IPS-20b (cell line): ENCODE measurements at regions not wholly inside any gene's neighbourhood (a gene's known extent, or its start where the extent isn't known, plus 50 kb on each side); places are given as distances from the start of the nearest gene placed in this dataset.
"Not testable (repeated sequence)": the region's sequence is repeated elsewhere in the genome, so short reads cannot be mapped to it uniquely, and the experiment has no call there.

Experiments
- H3K27ac ChIP-seq: one replicate; pipeline ENCODE4 v1.5.1; 2013; ENCODE audit warnings: low read length
- H3K27me3 ChIP-seq: 2 replicates; pipeline ENCODE4 v1.6.1; 2013; ENCODE audit warnings: mild to moderate bottlenecking, low read length, inconsistent platforms; ENCODE audit not compliant: insufficient read depth
- H3K36me3 ChIP-seq: 2 replicates; pipeline ENCODE4 v1.6.1; 2013; ENCODE audit warnings: low read depth, mild to moderate bottlenecking, inconsistent platforms, low read length, moderate library complexity; ENCODE audit not compliant: insufficient read depth
- H3K4me1 ChIP-seq: 2 replicates; pipeline ENCODE4 v1.6.1; 2013; ENCODE audit warnings: mild to moderate bottlenecking, control low read depth, inconsistent platforms, low read length, moderate library complexity; ENCODE audit not compliant: insufficient read depth
- H3K4me3 ChIP-seq: 2 replicates; pipeline ENCODE4 v1.5.1; 2013; ENCODE audit warnings: mild to moderate bottlenecking, low read length, inconsistent platforms
- H3K9ac ChIP-seq: 2 replicates; pipeline ENCODE4 v1.6.1; 2013; ENCODE audit warnings: low read depth, mild to moderate bottlenecking, inconsistent platforms, low read length, moderate library complexity
- H3K9me3 ChIP-seq: 2 replicates; pipeline ENCODE4 v1.6.1; 2013; ENCODE audit warnings: mild to moderate bottlenecking, low read depth, low read length, inconsistent platforms; ENCODE audit not compliant: insufficient read depth

DNA sequence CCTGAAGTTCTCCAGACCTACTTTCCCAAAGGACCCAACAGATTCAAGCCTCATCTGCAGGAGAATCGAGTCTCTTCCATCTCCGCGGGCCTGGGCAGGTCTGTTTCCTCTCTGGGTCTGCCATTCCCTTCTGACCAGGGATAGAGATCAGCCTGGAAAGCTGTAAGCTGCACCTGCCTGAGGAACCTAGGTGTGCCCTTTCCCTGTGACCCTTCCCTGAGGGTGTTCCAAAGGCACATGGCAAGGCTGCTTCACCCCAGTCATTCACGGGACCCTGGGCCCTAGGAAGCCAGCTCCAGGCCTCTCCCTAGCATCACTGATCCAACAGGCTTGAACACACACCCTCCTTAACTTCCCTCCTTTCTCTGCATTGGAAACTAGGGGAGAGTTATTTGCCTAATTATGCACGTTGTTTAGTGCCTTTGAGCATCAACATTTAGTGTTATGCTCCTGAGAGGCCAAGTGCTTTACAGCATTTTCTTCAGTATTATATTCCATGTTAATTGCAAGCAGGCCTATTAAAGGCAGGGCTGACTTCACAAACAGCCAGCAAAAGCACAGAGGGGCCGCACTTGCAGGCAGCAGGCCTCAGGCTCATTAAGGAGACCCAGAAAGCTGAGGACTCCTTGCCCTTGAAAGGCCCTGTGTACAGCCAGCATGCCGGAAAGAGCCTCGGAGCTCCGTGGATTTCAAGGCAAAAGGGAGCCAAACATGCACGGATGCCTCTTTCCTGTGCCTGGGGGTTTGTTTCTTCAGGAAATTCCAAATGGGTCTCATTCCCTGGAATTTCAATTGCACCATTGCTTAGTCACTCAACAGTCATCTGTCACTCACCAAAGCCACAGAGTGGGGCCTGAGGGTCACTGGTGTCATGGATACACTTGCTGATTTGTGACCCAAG lies 91.0 kb upstream of the FAM20C start:
- Histone ChIP-seq H3K27me3 (no peaks in the 10 kb centered on the region), H3K4me3 (no peak overlapping the region), H3K9me3 (peaks cover 6% of the 10 kb centered on the region; the same call in 1 of the 2 replicates), H3K36me3 (no peaks in the 10 kb centered on the region), H3K4me1 (peaks cover 30% of the 10 kb centered on the region), H3K9ac (no peak overlapping the region), H3K27ac (no peak overlapping the region)

DNA sequence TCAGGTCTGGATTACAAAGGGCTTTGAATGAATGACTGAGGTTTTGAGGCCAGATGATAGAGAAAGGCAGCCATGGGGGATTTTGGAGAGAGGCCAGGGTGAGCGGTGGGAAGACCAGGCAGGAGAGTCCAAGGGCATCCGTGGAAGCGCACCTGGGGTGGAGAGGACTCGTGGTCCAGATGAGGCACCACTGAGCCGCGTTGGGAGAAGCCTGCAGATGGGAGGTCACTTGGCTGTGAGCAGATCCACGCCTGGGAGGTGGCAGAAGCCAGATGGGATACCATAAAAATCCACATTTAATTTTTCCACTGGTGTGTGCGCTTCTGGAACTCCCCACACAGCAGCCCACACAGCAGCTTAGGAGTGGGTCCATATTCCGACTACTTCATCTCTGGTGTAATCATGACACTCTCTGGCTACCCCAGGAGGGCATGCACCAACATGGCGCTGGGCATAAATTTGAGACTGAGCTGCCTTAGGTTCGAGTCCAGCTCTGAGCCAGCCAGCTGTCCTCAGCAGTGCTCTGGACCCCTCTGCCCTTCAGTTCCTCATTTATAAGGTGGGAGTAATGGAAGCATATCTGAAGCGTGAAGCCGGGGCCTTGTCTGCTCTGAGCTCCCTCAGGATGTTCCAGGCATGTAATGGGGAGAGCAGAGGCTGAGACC lies 90.2 kb upstream of the FAM20C start:
- no peaks in the 10 kb centered on the region for H3K36me3 ChIP-seq
- H3K9me3 ChIP-seq = peaks cover 6% of the 10 kb centered on the region; the same call in 1 of the 2 replicates
- H3K9ac ChIP-seq = no peak overlapping the region
- H3K27me3 ChIP-seq = no peaks in the 10 kb centered on the region
- no peak overlapping the region for H3K4me3 ChIP-seq
- H3K4me1 ChIP-seq = peaks cover 26% of the 10 kb centered on the region
- no peak overlapping the region for H3K27ac ChIP-seq

DNA sequence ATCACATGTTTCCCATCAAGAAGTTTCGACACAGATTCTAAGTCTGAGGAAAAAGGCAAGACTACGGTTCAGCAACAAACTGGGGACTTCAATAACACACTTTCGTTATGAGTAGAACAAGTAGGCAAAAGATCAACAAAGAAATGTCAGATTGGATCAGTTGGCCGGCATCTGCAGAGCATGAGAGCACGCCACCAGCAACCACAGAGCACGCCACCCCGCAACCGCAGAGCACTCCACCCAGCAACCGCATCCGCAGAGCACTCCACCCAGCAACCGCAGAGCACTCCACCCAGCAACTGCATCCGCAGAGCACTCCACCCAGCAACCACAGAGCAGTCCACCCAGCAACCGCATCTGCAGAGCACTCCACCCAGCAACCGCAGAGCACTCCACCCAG lies 89.7 kb upstream of the FAM20C start:
- Histone ChIP-seq H3K4me3 (no peak overlapping the region), H3K36me3 (no peaks in the 10 kb centered on the region), H3K9me3 (peaks cover 6% of the 10 kb centered on the region; the same call in 1 of the 2 replicates), H3K4me1 (peaks cover 21% of the 10 kb centered on the region), H3K27me3 (no peaks in the 10 kb centered on the region), H3K27ac (no peak overlapping the region), H3K9ac (no peak overlapping the region)

DNA sequence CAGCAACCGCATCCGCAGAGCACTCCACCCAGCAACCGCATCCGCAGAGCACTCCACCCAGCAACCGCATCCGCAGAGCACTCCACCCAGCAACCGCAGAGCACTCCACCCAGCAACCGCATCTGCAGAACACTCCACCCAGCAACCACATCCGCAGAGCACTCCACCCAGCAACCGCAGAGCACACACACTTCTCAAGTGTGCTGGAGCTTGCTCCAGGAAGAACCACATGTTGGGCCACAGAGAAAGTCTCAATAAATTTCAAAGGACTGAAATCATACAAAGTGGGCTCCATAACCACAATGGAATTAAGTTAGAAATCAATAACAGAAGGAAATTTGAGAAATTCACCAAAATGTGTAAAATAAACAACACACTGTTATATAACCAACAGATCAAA lies 88.4 kb upstream of the FAM20C start:
- not testable (repeated sequence) for H3K4me3 ChIP-seq, H3K27ac ChIP-seq, H3K9ac ChIP-seq, H3K36me3 ChIP-seq, H3K9me3 ChIP-seq, H3K27me3 ChIP-seq
- H3K4me1 ChIP-seq = peaks cover 16% of the 10 kb centered on the region

DNA sequence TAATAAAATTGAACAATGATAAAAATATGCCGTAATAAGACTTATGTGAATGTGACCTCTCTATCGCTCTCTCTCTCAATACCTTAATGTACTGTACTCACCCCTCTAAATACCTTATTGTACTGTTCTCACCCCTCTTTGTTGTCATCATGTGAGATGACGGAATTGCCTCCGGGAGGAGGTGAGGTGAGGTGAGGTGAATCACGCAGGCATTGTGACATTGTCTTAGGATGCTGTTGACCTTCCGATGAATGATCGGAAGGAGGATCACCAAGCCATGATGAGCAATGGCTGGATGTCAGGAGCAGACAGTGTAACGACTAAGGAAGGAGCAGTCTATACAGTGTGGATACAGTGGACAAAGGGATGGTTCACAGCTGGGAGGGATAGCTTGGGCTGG lies 87.4 kb upstream of the FAM20C start:
- H3K4me1 ChIP-seq = peaks cover 14% of the 10 kb centered on the region
- no peaks in the 10 kb centered on the region for H3K27me3 ChIP-seq
- H3K9me3 ChIP-seq = no peaks in the 10 kb centered on the region
- no peak overlapping the region for H3K27ac ChIP-seq
- H3K4me3 ChIP-seq = no peak overlapping the region
- no peak overlapping the region for H3K9ac ChIP-seq
- no peaks in the 10 kb centered on the region for H3K36me3 ChIP-seq

DNA sequence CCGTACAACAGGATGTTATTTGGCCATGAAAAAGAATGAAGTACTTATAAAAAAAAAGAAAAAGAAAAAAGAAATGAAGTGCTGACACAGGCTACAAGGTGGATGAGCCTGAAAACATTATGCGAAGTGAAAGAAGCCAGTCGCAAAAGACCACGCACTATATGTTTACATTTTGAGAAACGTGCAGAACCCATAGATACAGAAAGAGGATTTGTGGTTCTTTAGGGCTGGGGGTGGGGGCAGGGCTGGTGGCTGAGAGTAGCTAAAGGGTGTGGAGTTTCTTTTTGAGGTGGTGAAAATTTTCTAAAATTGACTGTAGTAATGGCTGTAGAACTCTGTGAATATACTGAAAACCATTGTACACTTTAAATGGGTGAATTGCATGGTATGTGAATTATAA lies 86.0 kb upstream of the FAM20C start:
- H3K9me3 ChIP-seq = no peaks in the 10 kb centered on the region
- H3K4me3 ChIP-seq = no peak overlapping the region
- H3K27ac ChIP-seq = no peak overlapping the region
- no peaks in the 10 kb centered on the region for H3K27me3 ChIP-seq
- H3K36me3 ChIP-seq = no peaks in the 10 kb centered on the region
- 0 out of 2 replicates have a peak, but pooled peaks cover 3% of the 10 kb centered on the region for H3K4me1 ChIP-seq
- no peak overlapping the region for H3K9ac ChIP-seq

DNA sequence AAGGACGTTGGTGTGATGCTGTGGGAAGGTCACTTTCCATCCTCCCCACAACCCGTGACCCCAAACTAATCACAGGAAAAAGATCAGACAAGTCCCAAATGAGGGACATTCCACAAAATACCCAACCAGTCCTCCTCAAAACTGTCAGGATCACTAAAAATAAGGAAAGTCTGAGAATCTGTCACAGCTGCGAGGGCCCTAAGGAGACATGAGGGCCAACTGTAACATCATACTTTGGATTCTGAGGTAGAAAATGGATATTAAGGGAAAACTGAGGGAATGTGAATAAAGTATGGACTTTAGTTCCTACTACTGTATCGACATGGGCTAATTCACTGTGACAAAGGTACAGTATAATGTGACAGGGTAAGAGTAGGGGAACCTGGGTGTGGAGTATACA lies 85.1 kb upstream of the FAM20C start:
- H3K4me1 ChIP-seq = no peaks in the 10 kb centered on the region
- H3K4me3 ChIP-seq = no peak overlapping the region
- no peaks in the 10 kb centered on the region for H3K36me3 ChIP-seq
- H3K27ac ChIP-seq = no peak overlapping the region
- no peaks in the 10 kb centered on the region for H3K27me3 ChIP-seq
- H3K9ac ChIP-seq = no peak overlapping the region
- H3K9me3 ChIP-seq = peaks cover 4% of the 10 kb centered on the region; the same call in 1 of the 2 replicates

DNA sequence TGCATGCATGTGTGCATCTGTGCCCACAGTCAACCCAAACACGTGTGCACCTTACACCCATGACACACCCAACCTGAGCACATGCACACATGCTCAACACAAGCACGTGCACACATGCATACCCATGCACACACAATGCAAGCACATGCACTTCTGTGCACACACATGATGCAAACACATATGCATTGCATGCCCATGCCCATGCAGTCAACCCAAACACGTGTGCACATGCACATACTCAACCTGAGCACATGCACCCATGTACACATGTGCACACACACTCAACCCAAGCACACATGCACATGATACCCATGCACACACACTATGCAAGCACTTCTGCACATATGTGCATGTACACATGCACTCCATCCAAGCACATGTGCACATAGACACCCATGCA lies 84.5 kb upstream of the FAM20C start:
- H3K9ac ChIP-seq = no peak overlapping the region
- no peak overlapping the region for H3K27ac ChIP-seq
- no peaks in the 10 kb centered on the region for H3K4me1 ChIP-seq
- peaks cover 9% of the 10 kb centered on the region for H3K9me3 ChIP-seq
- H3K36me3 ChIP-seq = no peaks in the 10 kb centered on the region
- H3K27me3 ChIP-seq = no peaks in the 10 kb centered on the region
- H3K4me3 ChIP-seq = no peak overlapping the region

DNA sequence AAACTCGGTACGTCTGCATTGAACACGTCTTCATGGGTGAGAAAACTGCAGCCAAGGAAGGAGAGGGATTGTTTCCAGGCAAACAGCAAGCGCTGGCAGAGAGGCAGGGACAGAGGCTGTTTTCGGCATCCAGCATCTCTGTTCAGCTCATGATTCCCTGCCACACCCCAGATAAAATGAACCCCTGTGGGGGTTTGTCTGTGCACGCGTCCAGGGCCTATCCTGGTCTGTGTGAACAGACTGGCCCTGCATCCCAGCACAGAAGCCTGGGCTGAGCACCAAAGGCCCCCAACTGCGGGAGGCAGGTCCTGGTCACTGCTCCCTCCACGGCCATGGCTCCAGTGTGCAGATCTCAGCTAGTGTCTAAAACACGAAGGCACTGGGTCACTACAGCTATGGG lies 83.3 kb upstream of the FAM20C start:
- Histone ChIP-seq H3K9me3 (peaks cover 15% of the 10 kb centered on the region), H3K36me3 (no peaks in the 10 kb centered on the region), H3K9ac (0 out of 2 replicates have a peak overlapping the region, but pooled peaks have one; percentile 10), H3K27me3 (no peaks in the 10 kb centered on the region), H3K27ac (no peak overlapping the region), H3K4me3 (no peak overlapping the region), H3K4me1 (no peaks in the 10 kb centered on the region)

DNA sequence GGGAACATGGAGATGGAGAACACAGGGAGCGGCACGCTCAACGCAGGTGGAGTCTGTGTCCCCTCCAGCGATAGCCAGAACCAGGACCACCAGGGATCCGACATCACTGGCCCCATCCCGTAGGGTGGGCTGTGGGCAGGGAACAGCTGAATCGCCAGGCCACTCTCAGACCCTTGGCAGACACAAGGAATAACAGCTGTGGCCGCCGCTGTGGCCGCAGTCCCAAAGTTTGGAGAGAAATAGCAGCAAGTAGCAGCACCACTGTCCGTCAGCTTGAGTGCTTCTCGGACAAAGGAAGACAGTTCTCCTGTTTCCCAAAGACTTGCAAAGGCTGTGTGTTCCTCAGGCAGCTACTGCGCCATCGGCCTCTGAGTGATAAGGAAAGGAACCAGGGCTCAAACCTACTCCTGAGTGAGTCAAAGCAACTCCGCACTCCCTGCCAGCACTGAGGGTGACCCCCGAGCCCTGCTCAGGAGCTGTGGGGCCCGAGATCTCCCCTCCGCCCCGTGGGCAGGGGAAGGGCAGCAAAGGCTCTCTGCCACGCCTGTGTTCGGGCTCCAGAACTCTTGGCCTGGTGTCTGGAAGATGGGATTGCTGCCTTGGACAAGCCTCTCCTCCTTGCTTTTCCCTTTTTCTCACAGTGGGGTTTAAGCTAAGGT lies 82.3 kb upstream of the FAM20C start:
- Histone ChIP-seq H3K9me3 (peaks cover 15% of the 10 kb centered on the region), H3K9ac (no peak overlapping the region), H3K36me3 (no peaks in the 10 kb centered on the region), H3K4me1 (no peaks in the 10 kb centered on the region), H3K27ac (no peak overlapping the region), H3K4me3 (no peak overlapping the region), H3K27me3 (no peaks in the 10 kb centered on the region)

DNA sequence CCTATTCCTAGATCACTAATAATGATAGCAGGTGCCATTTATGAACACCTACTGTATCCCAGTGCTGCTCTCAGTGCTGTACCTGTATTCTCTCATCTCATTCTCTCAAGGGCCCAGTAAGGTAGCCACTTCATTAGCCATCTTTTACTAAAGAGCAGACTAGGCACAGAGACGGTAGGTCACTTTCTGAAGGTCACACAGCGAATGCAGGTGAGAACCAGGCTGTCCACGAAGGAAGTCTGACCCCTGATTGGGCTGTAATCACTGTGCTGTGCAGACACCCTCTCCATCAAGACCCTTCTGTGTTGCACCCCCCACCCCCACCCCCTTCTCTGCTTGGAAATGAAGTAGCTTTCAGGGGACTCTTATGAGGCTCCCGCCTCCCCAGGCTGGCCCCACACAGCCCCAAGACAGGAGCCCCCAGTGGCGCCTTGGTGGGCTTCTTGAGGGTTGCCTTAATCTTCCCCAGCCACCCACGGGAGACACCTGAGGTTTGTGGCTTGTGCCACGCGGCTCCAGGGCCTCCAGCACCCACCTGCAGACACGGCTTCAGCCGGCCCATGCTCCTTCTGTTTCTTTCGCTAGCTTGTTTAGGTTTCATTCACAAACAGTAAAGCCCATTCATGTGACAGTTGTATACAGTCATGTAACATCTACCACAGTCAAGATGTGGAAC lies 81.7 kb upstream of the FAM20C start:
- no peak overlapping the region for H3K4me3 ChIP-seq
- H3K27me3 ChIP-seq = no peaks in the 10 kb centered on the region
- H3K27ac ChIP-seq = no peak overlapping the region
- H3K4me1 ChIP-seq = no peaks in the 10 kb centered on the region
- peaks cover 15% of the 10 kb centered on the region for H3K9me3 ChIP-seq
- H3K36me3 ChIP-seq = no peaks in the 10 kb centered on the region
- H3K9ac ChIP-seq = no peak overlapping the region
